ENCODE measurements at regions not wholly inside any gene's neighbourhood (a gene's known extent, or its start where the extent isn't known, plus 50 kb on each side); places are given as distances from the start of the nearest gene placed in this dataset.

DNA sequence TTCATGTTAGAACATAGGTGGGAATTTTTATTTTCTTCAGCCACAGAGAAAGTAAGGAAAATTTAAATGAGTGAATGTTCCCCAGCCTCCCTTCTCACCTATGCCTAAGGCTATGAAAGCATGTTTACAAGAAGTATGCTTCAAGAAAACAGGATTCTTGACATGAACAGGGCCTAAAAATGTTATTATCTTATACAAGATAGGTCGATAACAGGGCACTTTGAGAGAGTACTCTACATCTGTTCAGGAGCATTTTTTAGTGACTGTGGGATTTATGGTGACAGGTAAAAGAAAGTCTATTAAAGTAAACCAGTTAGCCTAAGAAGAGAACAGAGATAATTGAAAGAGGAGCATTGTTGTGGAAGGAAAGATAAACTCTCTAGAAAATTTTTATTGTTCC, 222.9 kb upstream of the DAAM1 start:
- no peak for TF ChIP-seq GATA2 (IDR thresholded peaks at IDR 0.05; ENCODE audit: low read depth, low read length)
- TF ChIP-seq GATA3 (IDR thresholded peaks at IDR 0.05; ENCODE audit: low read depth, low read length) = no peak
